ENCODE measurements at regions not wholly inside any gene's neighbourhood (a gene's known extent, or its start where the extent isn't known, plus 50 kb on each side); places are given as distances from the start of the nearest gene placed in this dataset.
"Not testable (repeated sequence)": the region's sequence is repeated elsewhere in the genome, so short reads cannot be mapped to it uniquely, and the experiment has no call there.

DNA sequence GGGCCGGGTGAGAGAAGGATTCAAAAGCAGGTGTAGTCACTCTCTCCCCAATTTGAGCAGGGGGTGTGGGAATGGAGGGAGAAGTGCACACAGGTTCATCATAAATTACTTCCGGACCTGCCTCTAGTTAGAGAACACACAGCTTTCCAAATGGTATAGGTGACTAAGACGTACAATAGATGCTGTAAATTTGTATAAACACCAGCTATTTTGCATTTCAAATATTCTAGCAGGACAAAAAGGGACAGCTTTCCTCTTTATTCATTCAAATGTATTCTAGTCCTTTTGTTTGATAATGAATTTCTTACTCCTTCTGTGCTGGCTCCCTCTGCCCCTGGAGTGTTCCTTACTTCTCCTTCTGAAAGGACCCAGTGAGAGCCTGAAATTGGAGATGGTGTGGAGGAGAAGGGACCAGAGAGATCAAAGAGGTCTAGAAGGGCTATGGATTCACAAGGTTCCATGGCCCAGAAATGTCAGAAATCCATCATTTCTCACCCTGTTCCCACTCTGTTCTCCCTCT lies 53.2 kb upstream of the SH3BP4 start:
- no peaks in the 10 kb centered on the region for H3K36me3 ChIP-seq (ENCODE audit: control insufficient read depth, insufficient read depth, low read length)
- no peak for DNase-seq (ENCODE audit: low read depth)
- TF ChIP-seq, protein P1, sequence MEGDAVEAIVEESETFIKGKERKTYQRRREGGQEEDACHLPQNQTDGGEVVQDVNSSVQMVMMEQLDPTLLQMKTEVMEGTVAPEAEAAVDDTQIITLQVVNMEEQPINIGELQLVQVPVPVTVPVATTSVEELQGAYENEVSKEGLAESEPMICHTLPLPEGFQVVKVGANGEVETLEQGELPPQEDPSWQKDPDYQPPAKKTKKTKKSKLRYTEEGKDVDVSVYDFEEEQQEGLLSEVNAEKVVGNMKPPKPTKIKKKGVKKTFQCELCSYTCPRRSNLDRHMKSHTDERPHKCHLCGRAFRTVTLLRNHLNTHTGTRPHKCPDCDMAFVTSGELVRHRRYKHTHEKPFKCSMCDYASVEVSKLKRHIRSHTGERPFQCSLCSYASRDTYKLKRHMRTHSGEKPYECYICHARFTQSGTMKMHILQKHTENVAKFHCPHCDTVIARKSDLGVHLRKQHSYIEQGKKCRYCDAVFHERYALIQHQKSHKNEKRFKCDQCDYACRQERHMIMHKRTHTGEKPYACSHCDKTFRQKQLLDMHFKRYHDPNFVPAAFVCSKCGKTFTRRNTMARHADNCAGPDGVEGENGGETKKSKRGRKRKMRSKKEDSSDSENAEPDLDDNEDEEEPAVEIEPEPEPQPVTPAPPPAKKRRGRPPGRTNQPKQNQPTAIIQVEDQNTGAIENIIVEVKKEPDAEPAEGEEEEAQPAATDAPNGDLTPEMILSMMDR (IDR thresholded peaks at IDR 0.05; ENCODE audit: insufficient read depth, low read length, poor library complexity, severe bottlenecking) = no peak
- H3K27me3 ChIP-seq (ENCODE audit: control insufficient read depth, insufficient read depth, low read length) = no peaks in the 10 kb centered on the region
- H3K4me3 ChIP-seq (ENCODE audit: low read depth, low read length) = no peak overlapping the region

DNA sequence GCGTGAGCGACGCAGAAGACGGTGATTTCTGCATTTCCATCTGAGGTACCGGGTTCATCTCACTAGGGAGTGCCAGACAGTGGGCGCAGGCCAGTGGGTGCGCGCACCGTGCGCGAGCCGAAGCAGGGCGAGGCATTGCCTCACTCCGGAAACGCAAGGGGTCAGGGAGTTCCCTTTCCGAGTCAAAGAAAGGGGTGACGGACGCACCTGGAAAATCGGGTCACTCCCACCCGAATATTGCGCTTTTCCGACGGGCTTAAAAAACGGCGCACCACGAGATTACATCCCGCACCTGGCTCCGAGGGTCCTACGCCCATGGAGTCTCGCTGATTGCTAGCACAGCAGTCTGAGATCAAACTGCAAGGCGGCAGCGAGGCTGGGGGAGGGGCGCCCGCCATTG lies 63.4 kb upstream of the SH3BP4 start:
- H3K27me3 ChIP-seq (ENCODE audit: control insufficient read depth, insufficient read depth, low read length); DNase-seq (ENCODE audit: low read depth); H3K36me3 ChIP-seq (ENCODE audit: control insufficient read depth, insufficient read depth, low read length); H3K4me3 ChIP-seq (ENCODE audit: low read depth, low read length): not testable (repeated sequence)

DNA sequence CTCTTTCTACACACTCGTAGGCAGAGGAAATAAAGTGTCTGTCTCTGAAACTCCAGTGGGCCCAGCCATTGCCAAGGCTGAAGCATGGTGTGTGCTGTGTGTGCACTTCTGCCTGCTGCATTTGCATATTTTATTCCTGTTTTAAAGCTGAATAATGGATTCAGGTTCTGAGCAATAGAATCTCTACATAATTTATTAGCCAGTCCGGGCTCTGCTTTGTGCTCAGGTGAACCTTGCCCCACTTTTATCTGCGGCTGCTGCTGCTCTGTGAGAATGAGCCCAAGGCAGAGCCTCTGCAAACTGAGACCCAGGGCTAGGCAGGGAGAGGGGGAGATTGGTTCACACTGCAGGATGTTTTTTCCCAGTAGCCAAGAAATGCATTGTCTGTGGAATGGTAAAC lies 64.6 kb upstream of the SH3BP4 start:
- TF ChIP-seq, protein P1 (IDR thresholded peaks at IDR 0.05; ENCODE audit: insufficient read depth, low read length, poor library complexity, severe bottlenecking) = no peak
- DNase-seq (ENCODE audit: low read depth) = no peak
- Histone ChIP-seq H3K36me3 (ENCODE audit: control insufficient read depth, insufficient read depth, low read length) (no peaks in the 10 kb centered on the region), H3K27me3 (ENCODE audit: control insufficient read depth, insufficient read depth, low read length) (no peaks in the 10 kb centered on the region), H3K4me3 (ENCODE audit: low read depth, low read length) (no peak overlapping the region)

DNA sequence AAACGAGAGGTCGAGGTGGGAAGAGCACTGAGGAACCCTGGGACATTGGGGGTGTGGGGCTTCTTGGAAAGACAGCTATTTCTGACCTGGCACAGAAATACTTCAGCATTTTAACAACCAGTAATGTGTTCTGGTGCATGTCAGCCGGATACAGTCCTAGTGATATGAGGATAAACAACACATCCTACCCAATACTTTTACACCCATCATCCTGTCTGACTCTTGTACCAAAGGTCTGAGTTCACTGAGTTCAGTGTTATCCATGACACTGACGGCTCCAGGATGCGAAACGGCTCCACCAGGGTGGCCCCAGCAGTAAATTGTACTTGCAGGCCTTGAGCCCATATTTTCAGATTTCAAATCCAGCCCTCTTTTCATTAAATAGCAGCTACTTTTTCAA lies 65.9 kb upstream of the SH3BP4 start:
- no peak for DNase-seq (ENCODE audit: low read depth)
- Histone ChIP-seq H3K36me3 (ENCODE audit: control insufficient read depth, insufficient read depth, low read length) (no peaks in the 10 kb centered on the region), H3K4me3 (ENCODE audit: low read depth, low read length) (no peak overlapping the region), H3K27me3 (ENCODE audit: control insufficient read depth, insufficient read depth, low read length) (no peaks in the 10 kb centered on the region)
- TF ChIP-seq, protein P1 (IDR thresholded peaks at IDR 0.05; ENCODE audit: insufficient read depth, low read length, poor library complexity, severe bottlenecking) = no peak

DNA sequence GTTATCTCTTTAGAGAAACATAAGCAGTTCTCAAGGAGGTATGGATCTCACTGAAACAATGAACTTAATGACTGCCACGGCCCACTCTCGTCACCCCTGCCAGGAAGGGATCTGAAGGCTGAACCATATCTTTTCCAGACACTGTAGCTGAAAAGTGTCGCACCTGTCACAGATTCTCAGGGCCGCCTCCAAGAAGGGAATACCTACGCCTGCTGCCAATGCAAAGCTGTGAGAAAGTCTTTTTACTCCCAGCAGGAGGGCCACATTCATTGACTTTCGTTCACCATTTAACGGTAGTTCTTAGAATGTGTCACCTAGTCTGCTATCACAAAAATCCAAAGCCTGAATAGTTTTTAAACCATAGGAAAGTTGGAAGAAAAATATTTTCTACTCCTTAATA lies 66.7 kb upstream of the SH3BP4 start:
- TF ChIP-seq, protein P1 (IDR thresholded peaks at IDR 0.05; ENCODE audit: insufficient read depth, low read length, poor library complexity, severe bottlenecking) = no peak
- no peaks in the 10 kb centered on the region for H3K27me3 ChIP-seq (ENCODE audit: control insufficient read depth, insufficient read depth, low read length)
- H3K36me3 ChIP-seq (ENCODE audit: control insufficient read depth, insufficient read depth, low read length) = no peaks in the 10 kb centered on the region
- H3K4me3 ChIP-seq (ENCODE audit: low read depth, low read length) = no peak overlapping the region
- DNase-seq (ENCODE audit: low read depth) = no peak

DNA sequence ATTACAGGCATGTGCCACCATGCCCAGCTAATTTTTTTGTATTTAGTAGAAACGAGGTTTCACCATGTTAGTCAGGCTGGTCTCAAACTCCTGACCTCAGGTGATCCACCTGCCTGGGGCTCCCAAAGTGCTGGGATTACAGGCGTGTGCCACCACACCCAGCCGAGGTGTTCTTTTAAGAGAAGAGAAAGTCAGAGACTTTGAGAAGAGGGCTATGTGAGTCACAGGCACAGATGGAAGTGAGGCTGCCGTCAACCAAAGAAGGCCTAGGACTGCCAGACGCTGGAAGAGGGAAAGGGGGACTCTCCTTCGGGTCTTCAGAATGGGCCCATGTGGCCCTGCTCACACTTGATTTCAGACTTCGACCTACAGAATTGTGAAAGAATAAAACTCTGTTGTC lies 67.2 kb upstream of the SH3BP4 start:
- Histone ChIP-seq H3K4me3 (ENCODE audit: low read depth, low read length) (no peak overlapping the region), H3K36me3 (ENCODE audit: control insufficient read depth, insufficient read depth, low read length) (no peaks in the 10 kb centered on the region), H3K27me3 (ENCODE audit: control insufficient read depth, insufficient read depth, low read length) (no peaks in the 10 kb centered on the region)
- TF ChIP-seq, protein P1 (IDR thresholded peaks at IDR 0.05; ENCODE audit: insufficient read depth, low read length, poor library complexity, severe bottlenecking) = no peak
- DNase-seq (ENCODE audit: low read depth) = no peak
